Spleen (tissue), 11 donors: ENCODE measurements at regions not wholly inside any gene's neighbourhood (a gene's known extent, or its start where the extent isn't known, plus 50 kb on each side); places are given as distances from the start of the nearest gene placed in this dataset.

ENCODE experiments used
- DNase-seq: peaks from one replicate; pipeline ENCODE4 v3.0.0-alpha.2; 2020
- H3K27ac ChIP-seq, 8 donors: fragments of 200-600 bp; sonication (generic) in 7 of 8; 1 replicate in 4 of 8; 2 replicates in 4 of 8; pipeline versions ENCODE4 v1.5.0 to v1.8.0; 2016 to 2021; ENCODE audit warnings: inconsistent platforms in 4 of 8, mild to moderate bottlenecking in 4 of 8, moderate library complexity in 1 of 8
- H3K27me3 ChIP-seq, 7 donors: fragments of 200-600 bp; sonication (generic) in 6 of 7; replicated peaks in 1 of 7; 1 replicate in 4 of 7; 2 replicates in 3 of 7; pipeline versions ENCODE4 v1.5.0 to v1.8.0; 2016 to 2021; ENCODE audit warnings: inconsistent platforms in 3 of 7, mild to moderate bottlenecking in 1 of 7
- H3K36me3 ChIP-seq, 6 donors: fragments of 200-600 bp; sonication (generic) in 5 of 6; 1 replicate in 4 of 6; 2 replicates in 2 of 6; pipeline versions ENCODE4 v1.5.0 to v1.8.0; 2016 to 2021; ENCODE audit warnings: inconsistent platforms in 2 of 6
- H3K4me1 ChIP-seq, 6 donors: fragments of 200-600 bp; sonication (generic) in 5 of 6; 1 replicate in 3 of 6; 2 replicates in 3 of 6; pipeline versions ENCODE4 v1.5.0 to v1.8.0; 2016 to 2021; ENCODE audit warnings: inconsistent platforms in 3 of 6
- H3K4me3 ChIP-seq, 8 donors: fragments of 200-600 bp; sonication (generic) in 7 of 8; 1 replicate in 4 of 8; 2 replicates in 4 of 8; pipeline versions ENCODE4 v1.5.0 to v1.8.0; 2016 to 2021; ENCODE audit warnings: inconsistent platforms in 4 of 8, mild to moderate bottlenecking in 4 of 8, moderate library complexity in 2 of 8
- H3K9me3 ChIP-seq, 8 donors: fragments of 200-600 bp; sonication (generic) in 7 of 8; 1 replicate in 4 of 8; 2 replicates in 4 of 8; pipeline versions ENCODE4 v1.5.0 to v1.8.0; 2016 to 2021; ENCODE audit warnings: inconsistent platforms in 4 of 8
- POLR2A ChIP-seq, 3 donors: fragments of 450-650 bp; IDR thresholded peaks; one replicate each; pipeline ENCODE4 v1.5.1; 2017; ENCODE audit warnings: antibody characterized with exemption in 3 of 3, mild to moderate bottlenecking in 1 of 3
- POLR2AphosphoS5 ChIP-seq, 3 donors: sonication (generic); formaldehyde crosslinking; IDR thresholded peaks; one replicate each; pipeline ENCODE4 v1.5.1; 2017; ENCODE audit warnings: antibody characterized with exemption in 3 of 3
- WGBS, 5 donors: extraction: QIAGEN DNeasy Blood & Tissue Kit in 3 of 5; methylation state at CpG; one replicate each; pipeline versions ENCODE4 v1.1.5 to v1.1.7; 2013 to 2018; 5-methylcytosine and 5-hydroxymethylcytosine counted together
- intact Hi-C: fragments of 100-400 bp; cut with DNase I; formaldehyde crosslinking; loops from one replicate; pipeline ENCODE4 v1.15.0; 2023; ENCODE audit warnings: low total_unique reads
- TF ChIP-seq, protein P1 (sequence below), 11 experiments: fragments of 200-600 bp in 7 of 11; fragments of 450-650 bp in 4 of 11; sonication (generic) in 4 of 11; IDR thresholded peaks in 8 of 11; conservative IDR thresholded peaks in 3 of 11; 1 replicate in 7 of 11; 2 replicates in 4 of 11; pipeline versions ENCODE4 v1.4.0 to v1.8.0; 2016 to 2021; ENCODE audit warnings: antibody characterized with exemption in 11 of 11, inconsistent platforms in 4 of 11, mild to moderate bottlenecking in 1 of 11
- donor health status: healthy with polysubstance abuse.
- donor health status: DM: no; HTN: no; CAD: no; lungs with moderate emphysema.
- donor health status: DM: no; HTN: no; CAD: no.
- donor health status: Bipolar disorder and iron deficiency.
- donor health status: healthy.
- donor health status: DM: no; HTN: no; CAD: no.
- donor health status: DM: yes; HTN: yes; CAD: no.

GRCh38 chr10:117662126-117662525 lies 119.6 kb downstream of the EMX2 start:
- Histone ChIP-seq H3K9me3 (no peaks in the 10 kb centered on the region), H3K4me3 (no peak overlapping the region), H3K4me1 (no peaks in the 10 kb centered on the region), H3K36me3 (no peaks in the 10 kb centered on the region), H3K27ac (no peak overlapping the region), H3K27me3 (no peaks in the 10 kb centered on the region)
- TF ChIP-seq, protein P1, sequence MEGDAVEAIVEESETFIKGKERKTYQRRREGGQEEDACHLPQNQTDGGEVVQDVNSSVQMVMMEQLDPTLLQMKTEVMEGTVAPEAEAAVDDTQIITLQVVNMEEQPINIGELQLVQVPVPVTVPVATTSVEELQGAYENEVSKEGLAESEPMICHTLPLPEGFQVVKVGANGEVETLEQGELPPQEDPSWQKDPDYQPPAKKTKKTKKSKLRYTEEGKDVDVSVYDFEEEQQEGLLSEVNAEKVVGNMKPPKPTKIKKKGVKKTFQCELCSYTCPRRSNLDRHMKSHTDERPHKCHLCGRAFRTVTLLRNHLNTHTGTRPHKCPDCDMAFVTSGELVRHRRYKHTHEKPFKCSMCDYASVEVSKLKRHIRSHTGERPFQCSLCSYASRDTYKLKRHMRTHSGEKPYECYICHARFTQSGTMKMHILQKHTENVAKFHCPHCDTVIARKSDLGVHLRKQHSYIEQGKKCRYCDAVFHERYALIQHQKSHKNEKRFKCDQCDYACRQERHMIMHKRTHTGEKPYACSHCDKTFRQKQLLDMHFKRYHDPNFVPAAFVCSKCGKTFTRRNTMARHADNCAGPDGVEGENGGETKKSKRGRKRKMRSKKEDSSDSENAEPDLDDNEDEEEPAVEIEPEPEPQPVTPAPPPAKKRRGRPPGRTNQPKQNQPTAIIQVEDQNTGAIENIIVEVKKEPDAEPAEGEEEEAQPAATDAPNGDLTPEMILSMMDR (IDR thresholded peaks at IDR 0.05 in 8 of 11, conservative IDR thresholded peaks at IDR 0.05 in 3 of 11), result no peak
- intact Hi-C loops, result no loop called here
- no peak for DNase-seq
- WGBS, 5 donors, result 67 to 84% (median 74%) methylated on average over 2 of the region's 2 CpGs

DNA sequence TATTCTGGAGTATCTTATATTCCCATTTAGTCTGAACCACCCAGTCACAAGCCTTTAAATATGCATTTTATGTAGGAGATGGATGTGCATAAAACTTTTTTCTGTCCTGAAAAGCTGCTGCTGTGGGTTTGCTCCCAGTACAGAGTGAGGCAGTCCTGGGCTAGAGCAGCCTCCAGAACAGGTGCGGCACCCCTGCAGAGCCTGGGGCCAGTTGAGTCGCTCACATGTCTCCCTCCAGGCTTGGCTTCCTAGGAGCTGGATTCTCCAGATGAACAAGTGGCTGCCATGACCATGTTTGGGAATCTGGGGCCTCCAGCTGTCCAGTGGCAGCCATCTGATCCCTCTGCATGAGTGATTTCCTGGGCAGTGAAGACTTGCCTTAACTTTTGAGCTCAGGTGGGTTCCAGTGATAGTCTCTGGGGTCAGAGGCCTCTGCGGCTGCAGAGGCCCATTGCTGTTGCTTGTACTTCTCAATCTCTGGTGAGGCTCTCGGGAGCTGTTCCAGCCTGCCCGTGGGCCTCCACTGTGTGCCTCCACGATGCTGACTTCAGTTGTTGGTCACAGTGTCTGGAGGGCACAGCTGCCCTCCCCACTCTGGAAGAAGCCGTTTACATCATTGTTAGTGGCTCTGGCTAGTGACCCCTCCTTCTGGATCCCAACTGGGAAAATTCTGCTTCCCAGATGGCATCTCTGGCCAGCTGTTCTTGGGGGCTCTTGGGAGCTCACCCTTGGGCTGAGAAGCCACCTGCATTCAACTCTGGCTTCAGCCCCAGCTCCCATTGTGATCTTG lies 120.4 kb downstream of the EMX2 start:
- H3K27me3 ChIP-seq, result peaks cover 0 to 4% (median 0%) of the 10 kb centered on the region in 7 donors
- TF ChIP-seq, protein P1 (IDR thresholded peaks at IDR 0.05 in 8 of 11, conservative IDR thresholded peaks at IDR 0.05 in 3 of 11), result no peak
- no peak for TF ChIP-seq POLR2A (IDR thresholded peaks at IDR 0.05)
- H3K4me3 ChIP-seq, result no peak overlapping the region
- no peak overlapping the region for H3K27ac ChIP-seq
- no peaks in the 10 kb centered on the region for H3K9me3 ChIP-seq
- no peaks in the 10 kb centered on the region for H3K36me3 ChIP-seq
- intact Hi-C loops, result no loop called here
- no peaks in the 10 kb centered on the region for H3K4me1 ChIP-seq
- DNase-seq, result no peak
- WGBS, 5 donors, result 85 to 98% (median 89%) methylated on average over 7 of the region's 7 CpGs

- intact Hi-C loops, result no loop called here
- H3K27ac ChIP-seq, result no peak overlapping the region
- no peak for DNase-seq
- H3K9me3 ChIP-seq, result no peaks in the 10 kb centered on the region
- H3K4me1 ChIP-seq, result no peaks in the 10 kb centered on the region
- WGBS, 5 donors, result 27 to 48% (median 37%) methylated on average over 2 of the region's 2 CpGs
- H3K27me3 ChIP-seq, result peaks cover 0 to 4% (median 0%) of the 10 kb centered on the region in 7 donors
- TF ChIP-seq POLR2A (IDR thresholded peaks at IDR 0.05), result no peak
- TF ChIP-seq, protein P1 (IDR thresholded peaks at IDR 0.05 in 8 of 11, conservative IDR thresholded peaks at IDR 0.05 in 3 of 11), result no peak
- no peak for TF ChIP-seq POLR2AphosphoS5 (IDR thresholded peaks at IDR 0.05)
- no peak overlapping the region for H3K4me3 ChIP-seq
- H3K36me3 ChIP-seq, result no peaks in the 10 kb centered on the region
Observed at GRCh38 chr10:117663750-117664149, 121.2 kb downstream of the EMX2 start.

DNA sequence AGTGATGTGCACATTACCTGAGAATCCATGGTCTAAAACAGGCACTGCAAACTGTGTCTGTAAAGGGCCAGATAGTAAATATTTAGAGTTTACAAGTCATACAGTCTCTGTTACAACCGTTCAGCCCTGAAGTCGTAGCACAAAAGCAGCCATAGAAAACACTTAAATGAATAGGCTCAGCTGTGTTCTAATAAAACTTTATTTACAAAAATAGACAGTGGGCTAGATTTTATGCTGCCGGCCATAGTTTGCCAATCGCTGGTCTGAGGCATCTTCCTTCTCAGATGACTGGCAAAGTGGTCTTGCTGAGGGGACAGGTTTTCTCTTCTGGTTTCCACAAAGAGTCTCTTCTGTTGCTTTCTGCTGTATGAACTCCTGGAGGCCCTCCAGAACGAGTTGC lies 121.7 kb downstream of the EMX2 start:
- no peak overlapping the region for H3K27ac ChIP-seq
- 74 to 83% (median 77%) methylated on average over 5 of the region's 5 CpGs for WGBS, 5 donors
- TF ChIP-seq POLR2A (IDR thresholded peaks at IDR 0.05) (no peak), POLR2AphosphoS5 (IDR thresholded peaks at IDR 0.05) (no peak)
- TF ChIP-seq, protein P1 (IDR thresholded peaks at IDR 0.05 in 8 of 11, conservative IDR thresholded peaks at IDR 0.05 in 3 of 11), result no peak
- DNase-seq, result no peak
- no peak overlapping the region for H3K4me3 ChIP-seq
- no peaks in the 10 kb centered on the region for H3K4me1 ChIP-seq
- H3K9me3 ChIP-seq, result no peaks in the 10 kb centered on the region
- intact Hi-C loops, result no loop called here
- peaks cover 0 to 4% (median 0%) of the 10 kb centered on the region in 7 donors for H3K27me3 ChIP-seq
- H3K36me3 ChIP-seq, result no peaks in the 10 kb centered on the region
